Activated CD8-positive, alpha-beta T cell treated with anti-CD3 and anti-CD28 coated beads for 36 hours (primary cell): ENCODE measurements at regions not wholly inside any gene's neighbourhood (a gene's known extent, or its start where the extent isn't known, plus 50 kb on each side); places are given as distances from the start of the nearest gene placed in this dataset.

ENCODE experiments used
- ATAC-seq: fragments of 200-7000 bp; cut with Tn5 transposase; one replicate; pipeline ENCODE4 v1.10.0; 2021; ENCODE audit warnings: mild to moderate bottlenecking, moderate library complexity
- CTCF ChIA-PET: fragments of 350-600 bp; sonication (Branson Sonifier 250); formaldehyde crosslinking; loops from one replicate; lab custom pipeline; 2021; ENCODE audit warnings: antibody characterized with exemption; lab: Charles Lee
- POLR2A ChIA-PET: fragments of 350-600 bp; sonication (Branson Sonifier 250); formaldehyde crosslinking; loops from one replicate; lab custom pipeline; 2021; ENCODE audit warnings: antibody characterized with exemption; lab: Charles Lee
- DNase-seq: peaks from one replicate; pipeline ENCODE4 v3.0.0-alpha.2; 2020
- H3K27ac Mint-ChIP-seq: one replicate; pipeline ENCODE4 v1.8.0; 2021; ENCODE audit warnings: mild to moderate bottlenecking, mixed read lengths
- H3K27me3 Mint-ChIP-seq: one replicate; pipeline ENCODE4 v1.8.0; 2021; ENCODE audit warnings: mixed read lengths
- H3K36me3 Mint-ChIP-seq: one replicate; pipeline ENCODE4 v1.8.0; 2021; ENCODE audit warnings: low read depth, mixed read lengths
- H3K4me1 Mint-ChIP-seq: one replicate; pipeline ENCODE4 v1.8.0; 2021; ENCODE audit warnings: low read depth, mixed read lengths
- H3K4me3 Mint-ChIP-seq: one replicate; pipeline ENCODE4 v1.8.0; 2021; ENCODE audit warnings: mild to moderate bottlenecking, moderate library complexity, mixed read lengths
- H3K9me3 Mint-ChIP-seq: one replicate; pipeline ENCODE4 v1.8.0; 2021; ENCODE audit warnings: mixed read lengths
- CTCF ChIP-seq: fragments of 200-600 bp; IDR thresholded peaks from one replicate; pipeline ENCODE4 v1.8.0; 2022; ENCODE audit warnings: antibody characterized with exemption, mild to moderate bottlenecking
- intact Hi-C: fragments of 100-400 bp; cut with micrococcal nuclease; formaldehyde crosslinking; loops from one replicate; pipeline ENCODE4 v1.10.0; 2022

GRCh38 chr14:86654558-86655184, 1124.7 kb downstream of the FLRT2 start:
- no peaks in the 10 kb centered on the region for H3K27me3 Mint-ChIP-seq
- H3K4me3 Mint-ChIP-seq: no peak overlapping the region
- DNase-seq (peak; percentile 73), ATAC-seq (no peak)
- no peaks in the 10 kb centered on the region for H3K36me3 Mint-ChIP-seq
- H3K4me1 Mint-ChIP-seq: no peaks in the 10 kb centered on the region
- ChIA-PET CTCF (interaction anchor here (0.8 to 1.2 kb wide), 4 partner anchors 9 to 192 kb away, joined by 3 to 4 read pairs (median 3); no protein-coding TSS in a partner anchor), POLR2A (interaction anchor here (0.7 kb wide), 1 partner anchor 66 kb away, joined by 3 read pairs; no protein-coding TSS in a partner anchor)
- H3K9me3 Mint-ChIP-seq: no peaks in the 10 kb centered on the region
- TF ChIP-seq CTCF: peak; percentile 34
- H3K27ac Mint-ChIP-seq: no peak overlapping the region
- intact Hi-C loops: no loop called here

GRCh38 chr14:86652526-86652925, 1122.6 kb downstream of the FLRT2 start:
- Mint-ChIP-seq H3K27me3 (no peaks in the 10 kb centered on the region), H3K4me1 (no peaks in the 10 kb centered on the region), H3K4me3 (no peak overlapping the region), H3K27ac (no peak overlapping the region), H3K9me3 (no peaks in the 10 kb centered on the region), H3K36me3 (no peaks in the 10 kb centered on the region)
- ChIA-PET CTCF (no interaction called here), POLR2A (no interaction called here)
- DNase-seq (no peak), ATAC-seq (no peak)
- intact Hi-C loops: no loop called here
- no peak for TF ChIP-seq CTCF

DNA sequence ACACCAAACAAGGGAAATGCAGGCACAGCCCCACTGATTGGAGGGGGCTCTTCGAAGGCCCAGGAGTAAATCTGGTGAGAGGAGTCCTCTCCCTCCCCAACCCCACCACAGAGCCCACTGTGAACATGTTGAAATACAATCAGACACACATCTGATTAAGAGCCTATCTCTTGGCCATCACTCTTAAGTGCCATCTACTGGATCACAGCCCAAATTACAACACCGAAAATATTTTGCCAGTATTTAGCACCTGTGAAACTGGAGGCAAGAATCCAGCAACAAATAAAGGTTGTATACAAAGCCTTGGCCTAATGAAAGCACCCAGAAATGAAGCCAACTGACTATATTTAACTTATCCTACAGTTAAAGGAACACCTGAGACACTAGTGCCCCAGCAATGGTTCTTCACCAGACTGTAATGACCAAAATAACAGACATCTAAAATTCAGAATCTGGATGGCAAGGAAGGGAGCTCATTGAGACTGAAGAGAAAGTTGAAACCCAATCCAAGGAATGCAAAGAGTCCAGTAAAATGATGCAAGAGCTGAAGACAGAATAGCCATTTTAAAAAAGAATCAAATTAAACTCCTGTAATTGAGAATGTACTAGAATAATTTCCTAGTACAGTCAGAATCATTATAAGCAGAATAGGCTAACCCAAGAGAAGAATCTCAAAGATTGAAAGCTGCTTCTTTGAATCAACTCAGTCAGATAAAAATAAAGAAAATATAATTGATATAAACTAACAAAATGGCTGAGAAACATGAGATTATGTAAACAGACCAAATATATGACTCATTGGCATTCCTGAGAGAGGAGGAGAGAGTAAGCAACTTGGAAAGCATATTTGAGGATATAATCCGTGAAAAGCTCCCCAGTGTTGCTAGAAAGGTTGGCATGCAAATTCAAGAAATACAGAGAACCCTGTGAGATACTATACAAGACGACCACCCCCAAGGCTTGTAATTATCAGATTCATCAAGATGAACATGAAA, 1117.0 kb downstream of the FLRT2 start:
- Mint-ChIP-seq H3K27ac (no peak overlapping the region), H3K4me3 (no peak overlapping the region), H3K9me3 (no peaks in the 10 kb centered on the region), H3K27me3 (no peaks in the 10 kb centered on the region), H3K4me1 (no peaks in the 10 kb centered on the region), H3K36me3 (no peaks in the 10 kb centered on the region)
- ATAC-seq (no peak), DNase-seq (peak; percentile 3)
- CTCF ChIA-PET: interaction anchor here (0.8 kb wide), 1 partner anchor 12 kb away, joined by 3 read pairs; no protein-coding TSS in a partner anchor
- peak; percentile 43 for TF ChIP-seq CTCF
- POLR2A ChIA-PET: no interaction called here
- intact Hi-C loops: no loop called here

- intact Hi-C loops: no loop called here
These were observed 1116.2 kb downstream of the FLRT2 start for GRCh38 chr14:86646125-86646524.

More at GRCh38 chr14:86646125-86646524, 1116.2 kb downstream of the FLRT2 start:
- POLR2A ChIA-PET: no interaction called here
- ATAC-seq (no peak), DNase-seq (no peak)
- no peak for TF ChIP-seq CTCF
- no peaks in the 10 kb centered on the region for H3K4me1 Mint-ChIP-seq
- H3K27me3 Mint-ChIP-seq: no peaks in the 10 kb centered on the region
- no peak overlapping the region for H3K4me3 Mint-ChIP-seq
- H3K9me3 Mint-ChIP-seq: no peaks in the 10 kb centered on the region
- H3K36me3 Mint-ChIP-seq: no peaks in the 10 kb centered on the region
- CTCF ChIA-PET: no interaction called here
- no peak overlapping the region for H3K27ac Mint-ChIP-seq
